ENCODE measurements at regions not wholly inside any gene's neighbourhood (a gene's known extent, or its start where the extent isn't known, plus 50 kb on each side); places are given as distances from the start of the nearest gene placed in this dataset.

GRCh38 chr11:27868226-27868625, 168.0 kb upstream of the BDNF start:
- no peak for TF ChIP-seq CHD2 (IDR thresholded peaks at IDR 0.05; ENCODE audit: low read length)
- TF ChIP-seq JUND (IDR thresholded peaks at IDR 0.05; ENCODE audit: low read length): no peak
- TF ChIP-seq CTCF (IDR thresholded peaks at IDR 0.05; ENCODE audit: control extremely low read depth in 1 of 3, insufficient read depth in 1 of 3, low read depth in 1 of 3, low read length in 3 of 3): no peak
- no peak for TF ChIP-seq RXRA (IDR thresholded peaks at IDR 0.05; ENCODE audit: insufficient read depth, low read depth, low read length)
- TF ChIP-seq RAD21 (IDR thresholded peaks at IDR 0.05 in 1 of 2, conservative IDR thresholded peaks at IDR 0.05 in 1 of 2; ENCODE audit: low read depth in 2 of 2, low read length in 2 of 2): no peak
- no peak for TF ChIP-seq SP1 (IDR thresholded peaks at IDR 0.05; ENCODE audit: low read depth, low read length)
- TF ChIP-seq SIN3A (conservative IDR thresholded peaks at IDR 0.05 in 1 of 2, IDR thresholded peaks at IDR 0.05 in 1 of 2; ENCODE audit: low read depth in 1 of 2, low read length in 2 of 2): no peak
- no peak for TF ChIP-seq TAF1 (IDR thresholded peaks at IDR 0.05; ENCODE audit: low read depth, low read length)
- TF ChIP-seq CBX8 (IDR thresholded peaks at IDR 0.05; ENCODE audit: borderline replicate concordance, low read depth, low read length): no peak
- TF ChIP-seq RBBP5 (IDR thresholded peaks at IDR 0.05; ENCODE audit: borderline replicate concordance, low read depth, low read length): no peak
